ENCODE measurements at regions not wholly inside any gene's neighbourhood (a gene's known extent, or its start where the extent isn't known, plus 50 kb on each side); places are given as distances from the start of the nearest gene placed in this dataset.

- Histone ChIP-seq H3K27me3 (no peaks in the 10 kb centered on the region), H3K36me3 (no peaks in the 10 kb centered on the region), H3K27ac (no peak overlapping the region), H3K9me3 (no peaks in the 10 kb centered on the region), H3K4me3 (no peak overlapping the region), H3K4me1 (peaks cover 0 to 19% (median 5%) of the 10 kb centered on the region in 3 donors)
- intact Hi-C loops (cut with DNase I), result no loop called here
- TF ChIP-seq POLR2A (IDR thresholded peaks at IDR 0.05) (no peak), CTCF (IDR thresholded peaks at IDR 0.05) (no peak)
- DNase-seq, result no peak
- WGBS, 2 donors, result 65 to 73% methylated on average over 6 of the region's 6 CpGs
Observed at GRCh38 chr11:95296621-95297025, 65.6 kb upstream of the SESN3 start.

DNA sequence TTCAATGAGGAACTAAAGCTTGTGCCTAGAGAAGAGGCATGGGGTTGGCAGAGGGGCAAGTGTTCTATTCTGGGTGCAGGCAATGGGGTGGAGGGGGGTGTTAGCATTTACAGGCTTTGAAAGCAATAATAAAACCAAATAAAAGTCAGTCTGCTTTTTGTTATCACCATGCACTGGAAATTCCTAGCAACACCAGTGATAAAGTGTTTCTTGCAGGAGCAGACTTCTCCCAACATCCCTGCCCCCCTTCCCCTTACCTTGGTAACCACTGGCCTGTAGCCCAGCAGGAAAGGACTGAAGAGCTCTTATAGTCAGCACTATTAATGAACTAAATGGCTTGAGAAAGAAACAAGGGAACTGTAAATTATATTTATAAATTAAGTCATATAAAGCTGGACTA is 65.2 kb upstream of the SESN3 start:
- DNase-seq, result no peak
- Histone ChIP-seq H3K36me3 (no peaks in the 10 kb centered on the region), H3K27me3 (no peaks in the 10 kb centered on the region), H3K27ac (no peak overlapping the region), H3K4me3 (no peak overlapping the region), H3K4me1 (peaks cover 0 to 19% (median 5%) of the 10 kb centered on the region in 3 donors), H3K9me3 (no peaks in the 10 kb centered on the region)
- TF ChIP-seq POLR2A (IDR thresholded peaks at IDR 0.05), result no peak
- TF ChIP-seq CTCF (IDR thresholded peaks at IDR 0.05), result no peak
- intact Hi-C loops (cut with DNase I), result no loop called here

DNA sequence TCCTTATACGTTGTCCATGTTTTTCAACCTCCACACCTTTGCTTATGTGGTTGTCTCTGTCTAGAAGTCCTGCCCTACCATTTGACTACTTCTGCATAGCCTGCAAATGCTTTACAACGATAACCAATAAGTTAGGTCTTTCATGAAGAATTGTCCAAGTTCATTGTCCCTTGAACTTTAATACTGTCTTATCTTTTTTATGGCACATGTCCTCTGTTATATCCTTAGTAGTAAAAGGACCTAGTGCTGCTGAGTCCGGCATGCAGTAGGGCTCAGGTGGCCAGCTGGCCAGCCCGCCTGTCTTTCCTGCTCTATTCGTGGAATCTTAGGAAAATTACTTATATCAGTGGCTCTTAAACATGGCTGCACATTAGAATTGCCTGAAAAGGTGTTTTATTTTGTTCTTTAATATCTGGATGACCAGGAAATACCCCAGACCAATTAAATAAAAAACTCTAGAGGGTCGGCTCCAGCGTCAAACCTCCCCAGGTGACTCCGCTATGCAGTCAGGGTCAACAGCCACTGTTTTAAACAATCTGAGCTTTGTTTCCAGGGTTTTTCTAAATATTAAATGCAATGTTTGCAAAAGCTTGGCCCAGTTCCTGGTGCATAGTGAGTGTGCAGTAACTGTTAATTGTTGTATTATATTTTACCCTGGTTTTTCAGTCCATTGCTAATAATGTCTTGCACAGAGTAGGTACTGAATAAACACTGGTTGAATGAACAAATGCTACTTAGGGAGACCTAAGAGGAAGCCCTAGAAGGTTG is 64.6 kb upstream of the SESN3 start:
- no peaks in the 10 kb centered on the region for H3K27me3 ChIP-seq
- DNase-seq, result no peak
- H3K4me1 ChIP-seq, result peaks cover 0 to 19% (median 5%) of the 10 kb centered on the region in 3 donors
- TF ChIP-seq POLR2A (IDR thresholded peaks at IDR 0.05), result no peak
- no peak overlapping the region for H3K4me3 ChIP-seq
- H3K27ac ChIP-seq, result no peak overlapping the region
- no peaks in the 10 kb centered on the region for H3K9me3 ChIP-seq
- WGBS, 2 donors, result 91 to 92% methylated on average over 8 of the region's 8 CpGs
- no peaks in the 10 kb centered on the region for H3K36me3 ChIP-seq
- intact Hi-C loops (cut with DNase I), result no loop called here

GRCh38 chr11:95294701-95295100 is 63.7 kb upstream of the SESN3 start:
- DNase-seq, result no peak
- Histone ChIP-seq H3K27me3 (no peaks in the 10 kb centered on the region), H3K36me3 (no peaks in the 10 kb centered on the region), H3K27ac (no peak overlapping the region), H3K4me3 (no peak overlapping the region), H3K9me3 (no peaks in the 10 kb centered on the region), H3K4me1 (peaks cover 0 to 24% (median 8%) of the 10 kb centered on the region in 3 donors)
- intact Hi-C loops (cut with DNase I), result no loop called here
- TF ChIP-seq POLR2A (IDR thresholded peaks at IDR 0.05) (no peak), CTCF (IDR thresholded peaks at IDR 0.05) (no peak)
- WGBS, 2 donors, result 91 to 100% methylated on average over 1 of the region's 1 CpG

DNA sequence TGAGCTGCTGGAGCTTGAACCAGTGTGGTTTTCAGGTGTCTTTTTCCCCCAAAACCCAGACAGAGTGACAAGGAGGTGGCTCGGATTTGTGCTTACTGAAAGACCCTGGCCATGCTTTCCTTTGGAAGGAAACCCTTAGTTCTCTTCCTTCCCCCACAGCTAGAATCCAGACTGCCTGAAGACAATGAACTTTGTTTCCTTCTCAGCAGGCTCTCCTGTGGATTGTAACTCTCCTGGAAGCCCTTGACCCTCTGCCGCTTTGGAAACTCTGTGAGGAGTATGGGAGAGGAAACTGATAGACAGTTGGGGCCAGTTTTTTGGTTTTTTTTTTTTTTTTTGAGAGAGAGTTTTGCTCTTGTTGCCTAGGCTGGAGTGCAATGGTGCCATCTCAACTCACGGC is 62.1 kb upstream of the SESN3 start:
- no peak overlapping the region for H3K4me3 ChIP-seq
- TF ChIP-seq CTCF (IDR thresholded peaks at IDR 0.05) (no peak), POLR2A (IDR thresholded peaks at IDR 0.05) (no peak)
- H3K27me3 ChIP-seq, result no peaks in the 10 kb centered on the region
- no peaks in the 10 kb centered on the region for H3K36me3 ChIP-seq
- no peak overlapping the region for H3K27ac ChIP-seq
- H3K9me3 ChIP-seq, result no peaks in the 10 kb centered on the region
- intact Hi-C loops (cut with DNase I), result no loop called here
- WGBS, 2 donors, result 89 to 91% methylated on average over 3 of the region's 3 CpGs
- no peak for DNase-seq
- peaks cover 0 to 34% (median 15%) of the 10 kb centered on the region in 3 donors for H3K4me1 ChIP-seq

Data from esophagus squamous epithelium (tissue), 5 donors.